LNCaP clone FGC (cell line): ENCODE measurements at regions not wholly inside any gene's neighbourhood (a gene's known extent, or its start where the extent isn't known, plus 50 kb on each side); places are given as distances from the start of the nearest gene placed in this dataset.

Experiments
- DNase-seq: peaks from one replicate; pipeline ENCODE4 v3.0.0-alpha.2; 2011; ENCODE audit warnings: low read depth
- H3K4me3 ChIP-seq: 2 replicates; pipeline ENCODE4 v1.5.1; 2011; ENCODE audit warnings: mild to moderate bottlenecking, low read depth, low read length, control low read depth
- CTCF ChIP-seq: IDR thresholded peaks from 2 replicates; pipeline ENCODE4 v1.5.1; 2012; ENCODE audit warnings: mild to moderate bottlenecking; ENCODE audit not compliant: control insufficient read depth, insufficient read depth; ENCODE audit errors: extremely low read depth

GRCh38 chr10:3016016-3016415 lies 51.3 kb upstream of the PFKP start:
- no peak for TF ChIP-seq CTCF
- no peak overlapping the region for H3K4me3 ChIP-seq
- DNase-seq = no peak

- H3K4me3 ChIP-seq = no peak overlapping the region
- TF ChIP-seq CTCF = no peak
- no peak for DNase-seq
These were observed 52.4 kb upstream of the PFKP start for GRCh38 chr10:3014968-3015367.

GRCh38 chr10:3012223-3012622 lies 55.1 kb upstream of the PFKP start:
- DNase-seq = no peak
- TF ChIP-seq CTCF = no peak
- H3K4me3 ChIP-seq = no peak overlapping the region

GRCh38 chr10:3010816-3011460 lies 56.4 kb upstream of the PFKP start:
- no peak for DNase-seq
- TF ChIP-seq CTCF = no peak
- H3K4me3 ChIP-seq = no peak overlapping the region

GRCh38 chr10:3010334-3010733 lies 57.0 kb upstream of the PFKP start:
- no peak overlapping the region for H3K4me3 ChIP-seq
- no peak for TF ChIP-seq CTCF
- no peak for DNase-seq

GRCh38 chr10:3009341-3009740 lies 58.0 kb upstream of the PFKP start:
- peak; percentile 23 for DNase-seq
- H3K4me3 ChIP-seq = no peak overlapping the region

More at GRCh38 chr10:3009341-3009740, 58.0 kb upstream of the PFKP start:
- no peak for TF ChIP-seq CTCF
